ENCODE measurements at regions not wholly inside any gene's neighbourhood (a gene's known extent, or its start where the extent isn't known, plus 50 kb on each side); places are given as distances from the start of the nearest gene placed in this dataset.

DNA sequence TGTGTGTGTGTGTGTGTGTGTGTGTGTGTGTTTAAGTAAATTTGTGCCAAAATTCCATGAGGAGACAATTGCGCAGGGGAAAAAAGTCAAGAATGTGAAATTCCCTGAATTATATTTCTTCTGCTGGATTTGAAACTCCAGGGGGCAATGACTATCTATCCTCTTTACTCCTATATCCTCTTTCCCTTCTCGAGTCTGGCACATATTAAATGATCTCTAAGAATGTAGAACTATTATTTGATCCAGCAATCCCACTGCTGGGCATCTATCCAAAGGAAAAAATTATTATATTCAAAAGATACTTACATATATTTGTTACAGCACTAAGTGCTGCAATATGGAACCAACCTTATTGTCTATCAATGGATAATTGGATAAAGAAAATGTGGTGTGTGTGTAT, 350.1 kb upstream of the ADAMTS9 start:
- Histone ChIP-seq H3K36me3 (ENCODE audit: control insufficient read depth in 5 of 5, insufficient read depth in 5 of 5, low read length in 5 of 5) (no peaks in the 10 kb centered on the region), H3K27ac (ENCODE audit: low read depth, low read length) (no peak overlapping the region), H3K9me3 (ENCODE audit: control insufficient read depth in 5 of 5, low read length in 5 of 5) (no peaks in the 10 kb centered on the region), H3K27me3 (ENCODE audit: control insufficient read depth in 5 of 5, insufficient read depth in 4 of 5, low read length in 5 of 5) (no peaks in the 10 kb centered on the region), H3K4me1 (ENCODE audit: control insufficient read depth in 5 of 5, insufficient read depth in 5 of 5, low read length in 5 of 5) (peaks cover 0 to 11% (median 7%) of the 10 kb centered on the region in 5 donors), H3K4me3 (ENCODE audit: low read depth in 1 of 5, low read length in 5 of 5) (no peak overlapping the region), H3K9ac (ENCODE audit: low read length in 5 of 5) (no peak overlapping the region)

DNA sequence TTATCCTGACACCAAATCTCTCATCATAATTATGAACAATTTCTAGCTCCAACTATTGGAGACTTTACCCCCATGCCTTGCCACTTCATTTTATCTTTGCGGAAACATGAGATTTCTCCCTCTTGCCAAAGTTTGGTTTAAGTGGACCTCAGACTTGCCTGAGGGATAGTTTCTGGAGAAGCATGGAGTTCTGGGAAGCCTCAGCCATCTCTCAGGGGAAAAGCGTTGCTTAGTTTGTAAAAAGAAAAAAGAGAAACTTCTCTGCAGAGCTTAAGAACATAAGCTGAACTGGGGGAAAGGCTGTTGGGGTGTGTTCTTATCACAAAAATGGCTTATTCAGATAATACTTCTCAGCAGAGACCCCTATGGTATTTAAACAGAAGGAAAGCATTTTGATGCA, 347.4 kb upstream of the ADAMTS9 start:
- Histone ChIP-seq H3K36me3 (ENCODE audit: control insufficient read depth in 5 of 5, insufficient read depth in 5 of 5, low read length in 5 of 5) (no peaks in the 10 kb centered on the region), H3K9ac (ENCODE audit: low read length in 5 of 5) (no peak overlapping the region), H3K4me1 (ENCODE audit: control insufficient read depth in 5 of 5, insufficient read depth in 5 of 5, low read length in 5 of 5) (peaks cover 0 to 11% (median 7%) of the 10 kb centered on the region in 5 donors), H3K9me3 (ENCODE audit: control insufficient read depth in 5 of 5, low read length in 5 of 5) (no peaks in the 10 kb centered on the region), H3K27ac (ENCODE audit: low read depth, low read length) (no peak overlapping the region), H3K4me3 (ENCODE audit: low read depth in 1 of 5, low read length in 5 of 5) (no peak overlapping the region), H3K27me3 (ENCODE audit: control insufficient read depth in 5 of 5, insufficient read depth in 4 of 5, low read length in 5 of 5) (no peaks in the 10 kb centered on the region)

DNA sequence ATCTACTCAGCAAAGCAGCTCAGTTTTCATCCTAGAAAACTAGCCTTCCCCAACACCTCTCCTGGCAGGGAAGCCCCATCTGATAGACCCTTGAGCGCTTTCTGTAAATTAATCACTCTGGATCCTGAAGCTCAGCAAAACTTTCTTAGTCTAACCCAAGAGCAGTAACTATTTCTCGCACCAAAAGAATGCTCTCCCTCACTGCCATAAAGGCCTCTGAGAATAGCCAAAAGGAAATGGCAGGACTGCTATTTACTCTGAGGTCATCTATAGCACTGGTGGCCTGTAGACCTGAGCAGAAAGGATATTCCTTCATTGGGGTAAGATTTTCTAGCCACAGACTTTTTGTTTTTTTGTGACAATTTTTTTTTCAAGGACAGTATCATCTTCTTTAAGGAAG, 345.8 kb upstream of the ADAMTS9 start:
- no peak overlapping the region for H3K4me3 ChIP-seq (ENCODE audit: low read depth in 1 of 5, low read length in 5 of 5)
- peaks cover 0 to 11% (median 7%) of the 10 kb centered on the region in 5 donors for H3K4me1 ChIP-seq (ENCODE audit: control insufficient read depth in 5 of 5, insufficient read depth in 5 of 5, low read length in 5 of 5)
- H3K9ac ChIP-seq (ENCODE audit: low read length in 5 of 5): no peak overlapping the region

GRCh38 chr3:65030847-65031463, 343.2 kb upstream of the ADAMTS9 start:
- peaks cover 0 to 11% (median 7%) of the 10 kb centered on the region in 5 donors for H3K4me1 ChIP-seq (ENCODE audit: control insufficient read depth in 5 of 5, insufficient read depth in 5 of 5, low read length in 5 of 5)
- no peak overlapping the region for H3K4me3 ChIP-seq (ENCODE audit: low read depth in 1 of 5, low read length in 5 of 5)
- H3K9ac ChIP-seq (ENCODE audit: low read length in 5 of 5): no peak overlapping the region
- no peaks in the 10 kb centered on the region for H3K9me3 ChIP-seq (ENCODE audit: control insufficient read depth in 5 of 5, low read length in 5 of 5)
- no peaks in the 10 kb centered on the region for H3K27me3 ChIP-seq (ENCODE audit: control insufficient read depth in 5 of 5, insufficient read depth in 4 of 5, low read length in 5 of 5)
- no peak overlapping the region for H3K27ac ChIP-seq (ENCODE audit: low read depth, low read length)
- H3K36me3 ChIP-seq (ENCODE audit: control insufficient read depth in 5 of 5, insufficient read depth in 5 of 5, low read length in 5 of 5): no peaks in the 10 kb centered on the region

More for the DNA sequence above, 345.8 kb upstream of the ADAMTS9 start:
- Histone ChIP-seq H3K9me3 (ENCODE audit: control insufficient read depth in 5 of 5, low read length in 5 of 5) (no peaks in the 10 kb centered on the region), H3K36me3 (ENCODE audit: control insufficient read depth in 5 of 5, insufficient read depth in 5 of 5, low read length in 5 of 5) (no peaks in the 10 kb centered on the region), H3K27ac (ENCODE audit: low read depth, low read length) (no peak overlapping the region), H3K27me3 (ENCODE audit: control insufficient read depth in 5 of 5, insufficient read depth in 4 of 5, low read length in 5 of 5) (no peaks in the 10 kb centered on the region)

- Histone ChIP-seq H3K4me1 (ENCODE audit: control insufficient read depth in 5 of 5, insufficient read depth in 5 of 5, low read length in 5 of 5) (peaks cover 0 to 2% (median 0%) of the 10 kb centered on the region in 5 donors), H3K4me3 (ENCODE audit: low read depth in 1 of 5, low read length in 5 of 5) (no peak overlapping the region), H3K36me3 (ENCODE audit: control insufficient read depth in 5 of 5, insufficient read depth in 5 of 5, low read length in 5 of 5) (no peaks in the 10 kb centered on the region), H3K9me3 (ENCODE audit: control insufficient read depth in 5 of 5, low read length in 5 of 5) (no peaks in the 10 kb centered on the region), H3K27me3 (ENCODE audit: control insufficient read depth in 5 of 5, insufficient read depth in 4 of 5, low read length in 5 of 5) (no peaks in the 10 kb centered on the region), H3K9ac (ENCODE audit: low read length in 5 of 5) (no peak overlapping the region), H3K27ac (ENCODE audit: low read depth, low read length) (no peak overlapping the region)
Observed at GRCh38 chr3:65030014-65030627, 342.3 kb upstream of the ADAMTS9 start.

DNA sequence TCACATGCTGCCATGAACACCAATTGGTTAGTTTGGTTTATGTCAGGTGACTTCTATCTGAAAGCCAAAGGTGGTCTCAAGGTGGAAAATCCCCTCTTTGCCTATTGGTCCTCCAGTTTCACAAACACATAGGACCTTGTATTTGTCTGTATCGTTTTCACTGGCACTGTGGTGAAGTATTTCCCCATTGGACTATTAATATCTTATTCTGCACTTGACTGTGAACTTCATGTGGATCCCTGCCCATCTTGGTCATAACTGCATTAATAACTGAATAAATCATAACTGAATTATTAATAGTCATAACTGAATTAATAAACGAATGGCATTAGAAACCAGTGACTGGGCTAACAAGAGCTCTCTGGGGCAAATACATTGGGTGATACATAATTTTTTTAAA, 341.3 kb upstream of the ADAMTS9 start:
- no peak overlapping the region for H3K4me3 ChIP-seq (ENCODE audit: low read depth in 1 of 5, low read length in 5 of 5)
- H3K36me3 ChIP-seq (ENCODE audit: control insufficient read depth in 5 of 5, insufficient read depth in 5 of 5, low read length in 5 of 5): no peaks in the 10 kb centered on the region
- no peaks in the 10 kb centered on the region for H3K9me3 ChIP-seq (ENCODE audit: control insufficient read depth in 5 of 5, low read length in 5 of 5)
- no peaks in the 10 kb centered on the region for H3K27me3 ChIP-seq (ENCODE audit: control insufficient read depth in 5 of 5, insufficient read depth in 4 of 5, low read length in 5 of 5)
- H3K27ac ChIP-seq (ENCODE audit: low read depth, low read length): no peak overlapping the region
- H3K9ac ChIP-seq (ENCODE audit: low read length in 5 of 5): no peak overlapping the region
- H3K4me1 ChIP-seq (ENCODE audit: control insufficient read depth in 5 of 5, insufficient read depth in 5 of 5, low read length in 5 of 5): no peaks in the 10 kb centered on the region

GRCh38 chr3:65028024-65028423, 340.2 kb upstream of the ADAMTS9 start:
- no peaks in the 10 kb centered on the region for H3K4me1 ChIP-seq (ENCODE audit: control insufficient read depth in 5 of 5, insufficient read depth in 5 of 5, low read length in 5 of 5)
- H3K27me3 ChIP-seq (ENCODE audit: control insufficient read depth in 5 of 5, insufficient read depth in 4 of 5, low read length in 5 of 5): no peaks in the 10 kb centered on the region
- H3K9me3 ChIP-seq (ENCODE audit: control insufficient read depth in 5 of 5, low read length in 5 of 5): no peaks in the 10 kb centered on the region
- no peak overlapping the region for H3K9ac ChIP-seq (ENCODE audit: low read length in 5 of 5)
- no peak overlapping the region for H3K4me3 ChIP-seq (ENCODE audit: low read depth in 1 of 5, low read length in 5 of 5)
- H3K27ac ChIP-seq (ENCODE audit: low read depth, low read length): no peak overlapping the region
- no peaks in the 10 kb centered on the region for H3K36me3 ChIP-seq (ENCODE audit: control insufficient read depth in 5 of 5, insufficient read depth in 5 of 5, low read length in 5 of 5)

- Histone ChIP-seq H3K9ac (ENCODE audit: low read length in 5 of 5) (no peak overlapping the region), H3K9me3 (ENCODE audit: control insufficient read depth in 5 of 5, low read length in 5 of 5) (no peaks in the 10 kb centered on the region), H3K27me3 (ENCODE audit: control insufficient read depth in 5 of 5, insufficient read depth in 4 of 5, low read length in 5 of 5) (no peaks in the 10 kb centered on the region), H3K4me3 (ENCODE audit: low read depth in 1 of 5, low read length in 5 of 5) (no peak overlapping the region), H3K27ac (ENCODE audit: low read depth, low read length) (no peak overlapping the region), H3K36me3 (ENCODE audit: control insufficient read depth in 5 of 5, insufficient read depth in 5 of 5, low read length in 5 of 5) (no peaks in the 10 kb centered on the region), H3K4me1 (ENCODE audit: control insufficient read depth in 5 of 5, insufficient read depth in 5 of 5, low read length in 5 of 5) (no peaks in the 10 kb centered on the region)
Observed at GRCh38 chr3:65027335-65027734, 339.5 kb upstream of the ADAMTS9 start.

- Histone ChIP-seq H3K36me3 (ENCODE audit: control insufficient read depth in 5 of 5, insufficient read depth in 5 of 5, low read length in 5 of 5) (no peaks in the 10 kb centered on the region), H3K27me3 (ENCODE audit: control insufficient read depth in 5 of 5, insufficient read depth in 4 of 5, low read length in 5 of 5) (no peaks in the 10 kb centered on the region), H3K9ac (ENCODE audit: low read length in 5 of 5) (no peak overlapping the region), H3K4me3 (ENCODE audit: low read depth in 1 of 5, low read length in 5 of 5) (no peak overlapping the region), H3K27ac (ENCODE audit: low read depth, low read length) (no peak overlapping the region), H3K9me3 (ENCODE audit: control insufficient read depth in 5 of 5, low read length in 5 of 5) (no peaks in the 10 kb centered on the region), H3K4me1 (ENCODE audit: control insufficient read depth in 5 of 5, insufficient read depth in 5 of 5, low read length in 5 of 5) (peaks cover 0 to 1% (median 0%) of the 10 kb centered on the region in 5 donors)
Observed at GRCh38 chr3:65026151-65026550, 338.4 kb upstream of the ADAMTS9 start.

DNA sequence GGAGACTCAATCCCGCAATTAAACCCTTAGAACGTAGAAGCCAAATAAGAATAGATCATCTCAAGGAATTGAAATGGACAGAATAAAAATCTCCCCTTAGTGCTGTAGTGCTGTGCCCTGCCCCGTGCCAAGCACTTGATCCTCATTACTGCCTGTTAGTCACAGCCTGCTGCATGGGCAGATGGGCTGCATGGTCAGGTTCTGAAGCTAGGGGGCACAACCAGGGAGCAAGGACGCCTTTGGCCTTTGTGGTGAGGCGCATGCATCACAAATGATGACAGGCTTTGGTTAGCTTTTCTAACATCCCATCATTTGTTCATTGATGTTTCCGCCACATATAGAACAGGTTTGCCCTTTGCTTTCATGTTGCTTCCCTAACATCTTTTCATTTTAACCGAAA, 336.3 kb upstream of the ADAMTS9 start:
- H3K27ac ChIP-seq (ENCODE audit: low read depth, low read length): no peak overlapping the region
- H3K9me3 ChIP-seq (ENCODE audit: control insufficient read depth in 5 of 5, low read length in 5 of 5): no peaks in the 10 kb centered on the region
- no peaks in the 10 kb centered on the region for H3K27me3 ChIP-seq (ENCODE audit: control insufficient read depth in 5 of 5, insufficient read depth in 4 of 5, low read length in 5 of 5)
- H3K9ac ChIP-seq (ENCODE audit: low read length in 5 of 5): no peak overlapping the region
- no peaks in the 10 kb centered on the region for H3K36me3 ChIP-seq (ENCODE audit: control insufficient read depth in 5 of 5, insufficient read depth in 5 of 5, low read length in 5 of 5)
- no peak overlapping the region for H3K4me3 ChIP-seq (ENCODE audit: low read depth in 1 of 5, low read length in 5 of 5)
- peaks cover 0 to 17% (median 3%) of the 10 kb centered on the region in 5 donors for H3K4me1 ChIP-seq (ENCODE audit: control insufficient read depth in 5 of 5, insufficient read depth in 5 of 5, low read length in 5 of 5)

Data from subcutaneous abdominal adipose tissue (tissue), 5 donors.